ENCODE measurements at regions not wholly inside any gene's neighbourhood (a gene's known extent, or its start where the extent isn't known, plus 50 kb on each side); places are given as distances from the start of the nearest gene placed in this dataset.
"Not testable (repeated sequence)": the region's sequence is repeated elsewhere in the genome, so short reads cannot be mapped to it uniquely, and the experiment has no call there.

DNA sequence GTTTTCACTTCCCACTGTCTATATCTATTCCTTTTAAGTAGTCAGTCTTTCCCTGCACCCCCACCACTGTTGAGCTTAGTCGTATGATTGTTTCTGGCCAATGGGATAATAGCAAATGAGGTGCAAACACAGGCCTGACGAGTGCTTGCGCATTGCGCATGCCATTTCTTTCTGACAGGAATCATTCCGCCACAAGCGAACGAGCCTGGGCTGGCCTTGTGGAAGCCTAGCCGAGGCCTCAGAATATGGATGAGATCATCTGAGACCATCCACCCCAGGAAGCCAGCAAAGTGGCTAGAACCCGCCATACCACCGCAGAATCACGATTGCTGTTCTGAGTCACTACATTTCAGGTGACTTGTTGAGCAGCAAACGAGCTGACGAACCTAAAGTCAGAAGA is 52.2 kb upstream of the PRL start:
- DNase-seq = no peak

DNA sequence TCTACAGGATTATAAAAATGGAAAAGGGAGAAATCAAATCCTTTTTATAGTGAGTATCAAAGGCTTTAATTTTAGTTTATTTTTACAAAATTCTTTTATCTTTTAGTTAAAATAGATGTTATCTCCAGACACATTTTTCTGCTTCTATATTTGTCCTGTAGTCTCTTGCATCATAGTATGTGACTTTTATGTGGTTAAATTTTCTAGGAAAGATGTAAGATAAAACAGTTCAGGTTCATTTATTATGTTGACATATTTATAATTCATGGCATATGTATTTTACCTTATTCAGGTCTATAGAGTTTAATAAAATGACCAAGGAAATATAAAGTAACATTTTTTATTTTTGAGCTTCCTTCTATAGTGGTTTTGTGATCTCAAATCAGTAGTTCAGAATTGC is 52.7 kb upstream of the PRL start:
- DNase-seq = no peak

DNA sequence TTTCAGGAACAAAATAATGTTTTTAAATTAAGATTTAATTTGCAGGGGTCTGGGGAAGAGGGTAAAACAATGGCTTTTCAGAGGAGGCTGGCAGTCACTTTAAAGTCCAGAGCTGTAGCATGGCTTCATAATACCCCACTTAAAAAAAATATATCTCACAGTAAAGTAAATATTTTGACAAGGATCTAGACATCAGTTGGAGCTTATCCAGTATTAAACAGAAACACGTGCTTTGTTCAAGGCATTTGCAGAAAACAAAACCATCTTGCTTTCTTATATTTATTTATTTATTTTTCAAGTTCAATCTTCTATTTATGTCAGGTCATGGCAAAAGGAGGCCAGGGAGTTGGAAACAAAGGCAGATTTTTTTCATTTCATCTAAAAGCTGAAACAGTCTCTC is 53.3 kb upstream of the PRL start:
- no peak for DNase-seq

DNA sequence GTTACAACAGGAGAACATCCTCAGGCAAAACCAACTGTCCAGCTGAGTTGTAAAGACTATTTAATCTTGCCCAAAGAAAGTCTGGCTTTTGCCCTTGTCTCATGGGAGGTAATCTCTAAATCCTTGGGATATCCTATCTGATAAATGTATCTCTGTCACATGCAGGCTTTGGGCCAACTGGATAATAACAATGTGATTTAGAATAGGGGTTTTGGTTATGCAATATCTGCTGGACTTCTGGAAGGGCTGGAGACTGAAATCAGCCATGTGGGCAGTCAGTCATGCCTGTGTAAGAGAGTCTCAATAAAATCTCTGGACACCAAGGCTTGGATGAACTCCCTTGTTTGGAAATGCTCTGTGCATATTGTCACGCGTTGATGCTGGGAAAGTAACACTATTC is 56.3 kb upstream of the PRL start:
- DNase-seq = no peak

DNA sequence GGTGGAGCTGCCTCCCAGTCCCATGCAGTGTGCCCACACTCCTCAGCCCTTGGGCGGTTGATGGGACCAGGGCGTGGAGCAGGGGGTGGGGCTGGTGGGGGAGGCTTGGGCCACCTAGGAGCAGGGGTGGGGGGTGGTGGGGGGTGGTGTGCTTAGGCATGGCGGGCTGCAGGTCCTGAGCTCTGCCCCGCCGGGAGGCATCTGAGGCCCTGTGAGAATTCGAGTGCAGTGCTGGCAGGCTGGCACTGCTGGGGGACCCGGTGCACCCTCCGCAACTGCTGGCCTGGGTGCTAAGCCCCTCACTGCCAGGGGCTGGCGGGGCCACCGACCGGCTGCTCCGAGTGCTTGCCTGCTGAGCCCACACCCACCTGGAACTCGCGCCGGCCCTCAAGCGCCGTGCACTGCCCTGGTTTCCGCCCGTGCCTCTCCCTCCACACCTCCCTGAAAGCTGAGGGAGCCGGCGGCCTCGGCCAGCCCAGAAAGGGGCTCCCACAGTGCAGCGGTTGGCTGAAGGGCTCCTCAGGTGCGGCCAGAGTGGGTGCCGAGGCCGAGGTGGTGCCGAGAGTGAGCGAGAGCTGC is 59.6 kb upstream of the PRL start:
- no peak for DNase-seq

DNA sequence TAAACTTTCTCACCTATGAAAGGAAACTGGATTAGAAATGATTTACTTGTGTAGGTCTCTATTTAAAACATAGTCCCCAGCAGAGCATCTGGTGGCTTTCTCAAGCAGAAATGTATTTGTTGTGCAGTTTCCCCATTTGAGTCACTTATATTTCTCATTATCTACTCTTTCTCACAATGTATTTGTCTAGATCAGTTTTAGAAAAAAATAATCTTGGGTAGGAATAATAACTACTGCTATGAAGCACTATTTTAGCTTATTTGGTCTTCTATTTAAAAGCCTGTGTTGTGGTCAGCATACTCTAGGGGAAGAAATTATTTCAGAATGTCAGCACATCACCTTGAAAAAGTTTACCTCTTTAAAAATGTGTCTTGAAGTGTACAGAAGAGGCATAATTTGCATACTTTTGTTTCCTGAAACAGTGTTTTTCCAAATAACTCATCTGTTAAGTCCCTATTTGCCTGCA is 60.9 kb upstream of the PRL start:
- no peak for DNase-seq

DNA sequence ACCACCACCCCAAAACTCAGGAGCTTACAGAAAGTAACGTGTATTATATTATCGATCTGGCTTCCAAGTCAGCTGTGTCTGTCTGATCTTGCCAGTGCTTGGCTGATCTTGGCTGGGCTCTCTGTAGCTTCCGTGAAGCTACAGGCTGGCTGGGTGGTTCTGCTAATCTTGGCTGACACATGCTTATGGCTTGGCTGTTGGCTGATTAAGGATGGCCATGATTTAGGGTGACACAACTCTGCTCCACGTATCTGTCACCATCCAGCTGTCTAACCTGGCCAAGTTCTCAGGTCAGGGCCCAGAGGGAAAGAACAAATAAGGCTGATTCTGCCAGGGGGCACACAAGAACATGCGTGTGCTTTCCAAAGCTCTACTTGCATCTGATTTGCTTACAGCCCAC is 64.7 kb upstream of the PRL start:
- DNase-seq = no peak

DNA sequence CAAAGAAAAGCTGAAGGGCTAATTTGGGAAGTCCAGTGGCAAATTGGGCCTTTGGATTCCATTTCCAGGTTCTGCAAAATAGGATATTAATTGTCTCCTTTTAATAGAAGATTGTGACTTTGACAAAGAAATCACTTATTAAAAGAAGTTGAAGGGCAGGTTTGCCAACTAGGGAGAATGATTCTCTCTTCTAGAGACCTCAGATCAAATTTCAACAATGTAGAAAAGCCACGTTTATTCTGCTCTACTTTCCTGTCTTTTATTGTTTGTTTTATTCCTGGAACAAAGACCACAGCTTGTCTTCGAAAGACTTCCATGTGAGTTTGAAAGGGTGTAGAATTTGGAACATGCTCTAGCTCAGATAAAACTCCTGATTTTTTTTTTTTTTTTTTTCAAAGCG is 65.5 kb upstream of the PRL start:
- no peak for DNase-seq

DNA sequence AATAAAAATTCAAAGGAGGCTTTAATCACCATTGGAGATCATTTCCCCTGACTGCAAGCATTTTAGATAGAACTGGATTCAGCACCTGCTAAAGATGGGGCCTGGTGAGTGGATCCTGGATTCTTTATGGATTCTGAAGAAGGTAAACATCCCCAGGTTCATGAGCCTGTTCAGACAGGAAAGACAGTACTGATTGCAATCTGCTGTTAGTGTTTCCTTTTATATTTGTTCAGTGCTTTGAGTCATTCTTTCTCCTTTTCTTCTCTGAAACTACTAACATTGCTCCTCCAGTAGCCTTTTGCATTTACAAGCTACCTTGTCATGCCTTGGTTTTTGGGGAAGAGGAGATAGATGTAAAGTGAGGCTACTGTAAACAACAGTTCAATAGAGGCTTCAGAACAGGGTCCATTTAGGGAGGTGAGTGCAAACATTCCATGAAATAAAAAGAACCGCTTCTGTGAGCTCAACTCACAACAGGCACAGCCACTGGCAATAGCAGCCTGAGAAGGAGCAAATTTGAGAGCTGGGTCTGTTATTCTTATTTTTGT is 66.4 kb upstream of the PRL start:
- no peak for DNase-seq

DNA sequence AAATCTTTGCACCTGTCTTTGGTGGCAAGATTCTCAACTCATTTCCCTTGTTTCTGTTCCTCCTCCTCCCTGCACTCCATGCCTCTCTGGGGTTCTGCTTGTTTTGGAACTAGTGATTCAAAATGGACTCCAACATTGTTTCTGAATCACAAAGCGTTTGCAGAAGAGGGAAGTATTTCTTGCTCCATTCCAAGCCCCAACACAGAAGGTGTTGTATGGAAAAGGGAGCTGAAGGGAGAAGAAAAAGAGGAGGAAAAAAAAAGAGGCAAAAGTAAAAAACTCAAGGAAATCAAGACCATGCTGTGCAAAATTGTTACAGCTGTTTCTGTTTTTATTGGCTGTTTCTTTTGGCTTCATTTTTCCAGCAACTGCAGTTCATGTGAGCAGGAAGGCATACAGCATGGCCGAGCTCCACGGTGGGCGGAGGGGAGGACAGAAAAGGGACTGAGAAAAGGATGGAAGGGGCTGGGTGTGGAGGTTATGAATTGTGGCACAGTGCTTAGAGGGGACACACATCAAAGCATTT is 66.9 kb upstream of the PRL start:
- no peak for DNase-seq

DNA sequence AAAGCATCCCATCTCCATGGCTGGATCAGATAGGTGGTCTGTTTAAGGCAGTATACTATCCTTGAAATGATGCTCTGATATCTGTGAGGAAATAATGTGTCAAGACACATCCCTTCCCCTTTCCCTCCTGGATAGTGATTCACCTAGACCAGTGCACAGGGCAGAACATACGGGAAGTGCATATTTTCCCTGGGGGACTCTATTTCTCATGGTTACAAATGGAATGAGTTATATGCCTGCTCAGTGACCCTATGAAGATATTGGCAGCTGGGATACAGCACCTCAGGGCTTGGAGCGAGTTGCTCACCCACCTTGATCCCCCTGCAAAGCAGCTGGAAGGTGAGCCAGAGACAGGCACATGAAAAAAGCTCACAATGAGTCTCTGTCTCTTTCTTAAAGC is 67.5 kb upstream of the PRL start:
- DNase-seq = no peak

DNA sequence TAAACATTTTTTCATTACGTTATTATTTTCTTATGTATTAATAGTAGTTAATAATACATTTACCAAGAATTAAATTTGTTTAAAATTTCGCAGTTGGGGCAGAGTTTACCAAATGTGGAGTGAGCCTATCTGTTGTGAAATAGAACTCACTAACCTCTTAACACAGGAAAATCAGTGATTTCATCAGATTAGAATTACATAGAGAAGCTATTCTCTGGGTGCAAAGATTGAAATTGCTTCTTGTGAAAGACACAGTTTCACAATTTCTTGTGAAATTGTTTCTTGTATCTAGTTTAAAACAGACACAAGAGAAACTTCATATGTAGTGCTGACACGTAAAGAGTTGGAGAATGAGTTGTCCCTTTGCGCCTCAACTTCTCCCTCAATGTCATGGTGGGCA is 69.4 kb upstream of the PRL start:
- DNase-seq = no peak

DNA sequence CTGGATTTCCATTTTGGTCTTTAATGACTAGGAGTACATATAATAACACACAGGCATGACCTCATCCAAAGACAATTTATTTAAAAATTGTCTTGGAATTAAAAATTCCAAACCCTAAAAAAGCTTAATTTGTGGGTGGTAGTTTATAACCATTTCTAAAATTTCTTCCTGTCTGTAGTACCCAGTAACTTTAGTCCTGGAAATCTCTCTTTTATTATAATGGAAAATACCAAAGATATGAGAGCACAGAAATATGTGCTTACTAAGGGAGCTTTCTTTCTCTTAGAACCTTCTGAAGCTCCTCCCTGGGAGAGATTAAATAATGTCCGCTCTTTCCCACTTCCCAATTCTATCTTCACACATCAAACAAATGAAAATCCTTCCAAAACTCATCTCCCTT is 70.5 kb upstream of the PRL start:
- no peak for DNase-seq

DNA sequence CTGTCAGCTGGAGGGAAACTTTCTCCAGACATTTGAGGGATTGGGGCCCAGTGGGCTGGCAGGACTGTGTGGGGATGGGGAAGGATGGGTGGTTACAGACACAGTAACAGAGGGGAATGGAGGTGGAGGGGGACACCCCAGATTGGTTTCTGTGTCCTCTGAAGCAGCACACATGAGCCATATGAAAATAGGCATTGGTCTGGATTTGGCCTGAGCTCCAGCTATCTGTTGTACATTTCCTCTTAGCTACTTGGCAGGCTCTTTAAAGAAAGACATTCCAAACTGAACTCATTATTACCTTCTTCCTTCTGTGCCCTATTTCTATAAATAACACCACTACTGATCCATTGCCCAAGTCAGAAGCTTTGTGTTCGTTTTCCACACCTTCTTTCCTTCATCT is 72.0 kb upstream of the PRL start:
- DNase-seq = no peak

DNA sequence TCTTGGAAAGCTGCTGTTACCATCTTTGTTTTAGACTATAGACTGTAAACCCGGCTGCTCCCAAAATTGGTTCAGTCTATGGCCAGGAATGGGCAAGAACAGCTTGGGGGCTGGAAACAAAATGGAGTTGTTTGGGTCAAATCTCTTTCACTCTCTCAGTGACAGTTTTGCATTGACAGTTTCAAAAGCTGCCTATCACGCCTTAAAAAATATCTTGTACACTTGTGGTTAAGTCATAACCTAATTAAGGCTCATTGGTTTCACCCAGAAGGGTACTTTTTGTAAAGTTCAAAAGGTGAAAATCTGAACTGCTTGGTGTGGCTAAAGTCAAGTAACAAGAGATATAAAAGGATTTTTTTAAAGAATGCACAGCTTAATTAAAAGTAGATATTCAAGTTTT is 76.1 kb upstream of the PRL start:
- DNase-seq = no peak

DNA sequence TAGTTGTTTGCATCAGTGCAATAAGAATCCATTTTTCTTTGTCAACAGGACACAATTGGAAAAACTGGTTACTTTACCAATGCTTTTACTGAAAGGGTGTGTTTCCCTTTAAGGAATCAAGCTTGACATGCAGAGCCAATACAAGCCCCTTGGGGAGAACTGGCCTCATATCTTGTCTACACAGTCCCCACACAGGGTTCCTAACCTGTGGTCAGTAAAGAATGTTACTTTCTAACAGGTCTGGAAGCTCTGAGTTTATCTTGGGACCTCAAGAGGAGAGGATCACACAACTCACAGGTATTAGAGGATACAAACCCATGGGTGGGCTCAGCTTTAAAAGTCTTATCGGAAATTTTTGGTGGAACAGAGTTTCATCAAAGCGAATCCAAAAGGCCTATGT is 78.1 kb upstream of the PRL start:
- not testable (repeated sequence) for DNase-seq

DNA sequence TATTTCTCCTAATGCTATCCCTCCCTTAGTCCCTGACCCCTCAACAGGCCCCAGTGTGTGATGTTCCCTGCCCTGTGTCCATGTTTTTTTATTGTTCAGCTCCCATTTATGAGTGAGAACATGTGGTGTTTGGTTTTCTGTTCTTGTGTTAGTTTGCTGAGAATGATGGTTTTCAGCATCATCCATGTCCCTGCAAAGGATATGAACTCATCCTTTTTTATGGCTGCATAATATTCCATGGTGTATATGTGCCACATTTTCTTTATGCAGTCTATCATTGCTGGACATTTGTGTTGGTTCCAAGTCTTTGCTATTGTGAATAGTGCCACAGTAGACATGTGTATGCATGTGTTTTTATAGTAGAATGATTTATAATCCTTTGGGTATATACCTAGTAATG is 79.5 kb upstream of the PRL start:
- DNase-seq = not testable (repeated sequence)

DNA sequence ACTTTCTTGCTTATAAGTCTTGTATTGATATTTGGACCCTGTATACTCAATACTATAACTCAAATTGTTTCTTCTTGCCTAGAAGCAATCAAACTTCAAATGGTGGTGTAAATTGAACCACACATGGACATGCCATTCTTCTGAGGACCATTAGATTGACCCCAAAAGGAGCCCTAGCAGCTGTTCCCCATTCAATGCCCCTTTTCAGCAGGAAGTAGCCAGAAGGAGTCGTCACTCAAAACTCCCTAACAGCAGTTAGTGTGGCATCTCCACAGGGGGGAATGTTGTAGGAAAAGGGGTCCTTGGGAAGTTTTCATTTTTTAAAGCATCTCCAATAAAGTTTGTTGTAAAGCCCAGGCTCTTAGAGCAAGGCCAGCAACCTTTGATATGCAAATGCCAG is 81.7 kb upstream of the PRL start:
- not testable (repeated sequence) for DNase-seq

DNA sequence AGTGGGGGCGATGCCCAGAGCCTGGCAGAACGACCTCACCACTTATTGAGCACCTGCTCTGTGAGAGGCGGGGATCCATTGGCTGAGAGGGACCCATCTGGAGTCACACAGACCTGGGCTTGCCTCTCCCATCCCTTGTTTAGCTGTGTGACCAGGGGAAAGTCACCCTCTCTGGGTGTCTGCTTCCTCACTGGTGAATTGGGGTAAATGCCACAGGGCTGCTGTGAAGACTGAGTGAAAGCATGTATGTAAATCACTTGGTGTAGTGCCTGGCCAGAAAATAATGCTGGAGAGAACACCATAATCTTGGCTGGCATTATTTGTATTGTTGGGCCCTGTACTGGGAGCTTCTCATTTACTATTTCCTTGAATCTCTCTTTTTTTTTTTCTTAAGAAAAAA is 83.4 kb upstream of the PRL start:
- no peak for DNase-seq

DNA sequence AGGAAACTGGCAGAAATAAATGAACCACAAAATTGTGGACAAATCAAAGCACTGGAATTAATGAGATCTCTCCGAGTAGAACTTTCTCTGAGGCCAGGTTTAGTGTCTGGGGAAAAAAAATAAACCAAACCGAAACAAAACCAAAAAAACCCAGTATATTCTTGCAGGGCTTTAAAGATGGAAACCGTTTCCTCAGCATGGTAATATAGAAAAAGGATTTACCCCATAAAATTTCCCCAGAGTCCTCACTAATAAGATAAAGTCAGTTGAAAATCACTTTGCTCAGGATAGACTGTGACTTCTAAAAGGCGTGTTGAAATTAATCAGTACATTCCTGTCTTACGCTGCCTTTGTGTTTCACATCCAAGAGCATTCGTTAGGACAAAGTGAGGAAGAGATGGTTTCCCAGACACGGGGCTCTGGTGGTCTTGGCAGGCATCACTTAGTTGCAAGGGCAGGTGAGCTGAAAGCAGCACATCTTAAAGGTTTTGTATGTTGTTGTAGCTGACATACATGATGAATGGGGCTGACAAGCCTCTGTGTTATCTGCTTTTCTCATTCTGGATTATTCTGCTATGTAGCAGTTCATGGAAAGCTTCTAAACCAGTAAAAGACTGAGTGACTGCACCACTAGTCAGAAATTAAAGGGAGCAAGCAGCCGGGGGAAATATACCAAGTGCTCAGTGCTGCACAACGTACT is 85.2 kb upstream of the PRL start:
- no peak for DNase-seq

DNA sequence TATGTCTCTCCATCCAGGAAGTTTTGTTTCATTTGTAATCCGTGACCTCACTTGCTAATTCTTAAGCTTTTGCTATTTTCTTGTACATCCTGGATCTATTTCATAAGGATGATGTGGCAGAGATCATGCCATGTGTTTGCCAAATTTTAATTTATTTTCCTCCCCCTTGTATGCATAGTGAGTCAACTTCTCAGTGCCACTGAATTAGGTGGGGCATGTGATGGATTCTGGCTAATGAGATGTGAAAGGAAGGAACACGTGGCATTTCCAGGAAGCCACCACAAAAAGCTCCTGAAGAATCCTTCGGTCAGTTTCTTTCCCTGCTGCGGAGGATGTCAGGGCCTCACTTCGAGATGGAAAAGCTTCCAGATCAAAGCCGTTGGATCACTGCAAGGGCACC is 86.2 kb upstream of the PRL start:
- DNase-seq = no peak

DNA sequence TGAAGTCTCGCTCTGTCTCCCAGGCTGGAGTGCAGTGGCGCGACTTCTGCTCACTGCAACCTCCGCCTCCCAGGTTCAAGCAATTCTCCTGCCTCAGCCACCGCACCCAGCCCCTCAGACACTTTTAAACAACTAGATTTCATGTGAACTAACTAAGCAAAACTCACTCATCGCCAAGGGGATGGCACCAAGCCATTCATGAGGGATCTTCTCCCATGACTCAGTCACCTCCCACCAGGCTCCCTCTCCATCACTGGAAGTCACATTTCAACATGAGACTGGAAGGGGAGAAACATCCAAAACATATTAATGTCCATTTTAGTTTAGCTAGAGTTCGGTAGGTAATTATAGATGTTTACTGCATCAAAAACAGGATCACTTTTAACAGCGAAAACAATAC is 95.9 kb upstream of the PRL start:
- no peak for DNase-seq

DNA sequence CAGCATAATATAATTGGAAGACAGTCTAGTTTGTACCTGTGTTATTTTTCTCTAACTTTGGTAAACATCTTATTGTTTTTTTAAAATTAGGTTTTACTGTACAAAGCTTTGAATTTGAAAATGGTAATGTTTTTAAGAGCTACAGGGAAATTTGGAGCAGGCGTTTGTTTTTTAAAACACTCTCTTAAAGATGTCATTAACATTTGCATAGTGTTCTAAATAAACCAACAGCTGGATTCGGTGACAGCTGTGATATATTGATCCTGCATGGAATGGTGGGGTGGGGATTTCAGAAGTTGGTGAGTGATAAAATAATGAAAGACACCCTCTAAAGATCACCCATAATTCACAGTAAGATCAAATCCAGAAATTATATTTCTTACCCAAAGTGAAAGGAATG is 97.9 kb upstream of the PRL start:
- no peak for DNase-seq

DNA sequence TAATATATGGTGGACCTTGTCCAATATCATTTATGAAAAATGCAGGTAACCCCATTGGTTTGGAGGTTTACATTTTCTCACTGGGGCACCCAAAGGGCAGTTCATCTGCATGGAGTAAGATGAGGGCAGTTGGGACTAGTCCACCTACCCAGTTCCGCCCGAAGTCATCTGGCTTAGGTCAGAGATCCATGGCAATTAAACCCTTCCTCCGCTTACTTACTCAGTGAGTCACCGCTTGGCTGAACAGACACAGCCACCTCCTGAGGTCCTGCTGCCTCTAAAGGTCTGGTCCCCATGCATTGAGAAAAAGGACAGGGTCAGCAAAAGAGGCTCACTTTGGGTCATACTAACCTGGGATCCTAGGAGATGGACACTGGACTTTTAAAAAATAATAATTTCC is 102.9 kb upstream of the PRL start:
- no peak for DNase-seq

Data from C1 segment of cervical spinal cord (tissue), 14 donors.